ENCODE measurements at regions not wholly inside any gene's neighbourhood (a gene's known extent, or its start where the extent isn't known, plus 50 kb on each side); places are given as distances from the start of the nearest gene placed in this dataset.

DNA sequence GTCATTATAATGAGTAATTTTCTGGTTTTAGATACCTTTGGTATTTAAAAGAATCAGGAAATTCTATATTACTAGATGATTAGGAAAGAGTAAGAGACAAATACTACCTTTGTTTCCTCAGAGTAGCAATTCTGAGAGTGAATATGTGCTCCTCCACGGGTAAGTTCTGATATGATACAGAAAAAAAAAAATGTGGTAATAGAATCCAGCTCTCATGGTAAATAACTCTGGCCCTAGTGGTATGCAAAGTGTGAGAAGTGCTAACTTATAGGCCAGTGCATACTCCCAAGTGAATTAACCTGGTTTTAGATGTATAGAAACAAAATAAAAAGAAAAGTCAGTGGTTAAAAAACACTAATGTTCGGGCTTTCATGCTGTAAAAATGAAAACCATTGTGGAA, 512.6 kb upstream of the SEMA3D start:
- Histone ChIP-seq H3K27me3 (ENCODE audit: insufficient read depth, poor library complexity, severe bottlenecking) (no peaks in the 10 kb centered on the region), H3K4me3 (replicated peaks; ENCODE audit: insufficient read depth, low read length) (no peak overlapping the region), H3K27ac (replicated peaks) (no peak overlapping the region)
- no peak for DNase-seq (ENCODE audit: low read depth in 1 of 2, low spot score in 1 of 2)
- TF ChIP-seq GABPA (IDR thresholded peaks at IDR 0.05; ENCODE audit: low read depth) (no peak), SPI1 (IDR thresholded peaks at IDR 0.05; ENCODE audit: borderline replicate concordance, low read depth) (no peak), POLR2AphosphoS5 (IDR thresholded peaks at IDR 0.05; ENCODE audit: low read depth) (no peak)
- TF ChIP-seq, protein P1, sequence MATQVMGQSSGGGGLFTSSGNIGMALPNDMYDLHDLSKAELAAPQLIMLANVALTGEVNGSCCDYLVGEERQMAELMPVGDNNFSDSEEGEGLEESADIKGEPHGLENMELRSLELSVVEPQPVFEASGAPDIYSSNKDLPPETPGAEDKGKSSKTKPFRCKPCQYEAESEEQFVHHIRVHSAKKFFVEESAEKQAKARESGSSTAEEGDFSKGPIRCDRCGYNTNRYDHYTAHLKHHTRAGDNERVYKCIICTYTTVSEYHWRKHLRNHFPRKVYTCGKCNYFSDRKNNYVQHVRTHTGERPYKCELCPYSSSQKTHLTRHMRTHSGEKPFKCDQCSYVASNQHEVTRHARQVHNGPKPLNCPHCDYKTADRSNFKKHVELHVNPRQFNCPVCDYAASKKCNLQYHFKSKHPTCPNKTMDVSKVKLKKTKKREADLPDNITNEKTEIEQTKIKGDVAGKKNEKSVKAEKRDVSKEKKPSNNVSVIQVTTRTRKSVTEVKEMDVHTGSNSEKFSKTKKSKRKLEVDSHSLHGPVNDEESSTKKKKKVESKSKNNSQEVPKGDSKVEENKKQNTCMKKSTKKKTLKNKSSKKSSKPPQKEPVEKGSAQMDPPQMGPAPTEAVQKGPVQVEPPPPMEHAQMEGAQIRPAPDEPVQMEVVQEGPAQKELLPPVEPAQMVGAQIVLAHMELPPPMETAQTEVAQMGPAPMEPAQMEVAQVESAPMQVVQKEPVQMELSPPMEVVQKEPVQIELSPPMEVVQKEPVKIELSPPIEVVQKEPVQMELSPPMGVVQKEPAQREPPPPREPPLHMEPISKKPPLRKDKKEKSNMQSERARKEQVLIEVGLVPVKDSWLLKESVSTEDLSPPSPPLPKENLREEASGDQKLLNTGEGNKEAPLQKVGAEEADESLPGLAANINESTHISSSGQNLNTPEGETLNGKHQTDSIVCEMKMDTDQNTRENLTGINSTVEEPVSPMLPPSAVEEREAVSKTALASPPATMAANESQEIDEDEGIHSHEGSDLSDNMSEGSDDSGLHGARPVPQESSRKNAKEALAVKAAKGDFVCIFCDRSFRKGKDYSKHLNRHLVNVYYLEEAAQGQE (IDR thresholded peaks at IDR 0.05; ENCODE audit: insufficient replicate concordance, low read depth): no peak
- TF ChIP-seq, protein P2, sequence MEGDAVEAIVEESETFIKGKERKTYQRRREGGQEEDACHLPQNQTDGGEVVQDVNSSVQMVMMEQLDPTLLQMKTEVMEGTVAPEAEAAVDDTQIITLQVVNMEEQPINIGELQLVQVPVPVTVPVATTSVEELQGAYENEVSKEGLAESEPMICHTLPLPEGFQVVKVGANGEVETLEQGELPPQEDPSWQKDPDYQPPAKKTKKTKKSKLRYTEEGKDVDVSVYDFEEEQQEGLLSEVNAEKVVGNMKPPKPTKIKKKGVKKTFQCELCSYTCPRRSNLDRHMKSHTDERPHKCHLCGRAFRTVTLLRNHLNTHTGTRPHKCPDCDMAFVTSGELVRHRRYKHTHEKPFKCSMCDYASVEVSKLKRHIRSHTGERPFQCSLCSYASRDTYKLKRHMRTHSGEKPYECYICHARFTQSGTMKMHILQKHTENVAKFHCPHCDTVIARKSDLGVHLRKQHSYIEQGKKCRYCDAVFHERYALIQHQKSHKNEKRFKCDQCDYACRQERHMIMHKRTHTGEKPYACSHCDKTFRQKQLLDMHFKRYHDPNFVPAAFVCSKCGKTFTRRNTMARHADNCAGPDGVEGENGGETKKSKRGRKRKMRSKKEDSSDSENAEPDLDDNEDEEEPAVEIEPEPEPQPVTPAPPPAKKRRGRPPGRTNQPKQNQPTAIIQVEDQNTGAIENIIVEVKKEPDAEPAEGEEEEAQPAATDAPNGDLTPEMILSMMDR (IDR thresholded peaks at IDR 0.05; ENCODE audit: insufficient read depth, low read length): no peak

DNA sequence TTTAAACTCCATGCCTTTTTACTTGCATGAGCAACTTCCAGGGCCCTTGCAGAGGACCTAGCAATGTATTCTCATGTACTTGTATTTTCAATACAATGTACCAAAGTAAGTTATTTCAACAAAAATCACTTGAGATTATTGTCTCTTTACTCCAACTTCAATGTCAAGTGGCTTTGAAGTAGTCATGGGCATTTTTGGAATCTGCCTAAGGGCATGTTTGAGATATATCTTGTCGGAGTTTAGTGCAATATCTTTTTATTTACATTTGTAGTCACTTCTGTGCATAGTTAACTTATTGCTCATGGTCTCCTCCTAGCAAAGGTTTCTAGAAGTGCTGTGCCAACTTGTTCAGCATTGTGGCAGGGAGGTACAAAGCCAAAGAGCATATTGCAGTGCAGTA, 508.7 kb upstream of the SEMA3D start:
- no peak overlapping the region for H3K27ac ChIP-seq (replicated peaks)
- DNase-seq (ENCODE audit: low read depth in 1 of 2, low spot score in 1 of 2): no peak
- TF ChIP-seq POLR2AphosphoS5 (IDR thresholded peaks at IDR 0.05; ENCODE audit: low read depth) (no peak), GABPA (IDR thresholded peaks at IDR 0.05; ENCODE audit: low read depth) (no peak), SPI1 (IDR thresholded peaks at IDR 0.05; ENCODE audit: borderline replicate concordance, low read depth) (no peak)
- TF ChIP-seq, protein P2 (IDR thresholded peaks at IDR 0.05; ENCODE audit: insufficient read depth, low read length): no peak
- TF ChIP-seq, protein P1 (IDR thresholded peaks at IDR 0.05; ENCODE audit: insufficient replicate concordance, low read depth): no peak
- H3K4me3 ChIP-seq (replicated peaks; ENCODE audit: insufficient read depth, low read length): no peak overlapping the region
- no peaks in the 10 kb centered on the region for H3K27me3 ChIP-seq (ENCODE audit: insufficient read depth, poor library complexity, severe bottlenecking)

DNA sequence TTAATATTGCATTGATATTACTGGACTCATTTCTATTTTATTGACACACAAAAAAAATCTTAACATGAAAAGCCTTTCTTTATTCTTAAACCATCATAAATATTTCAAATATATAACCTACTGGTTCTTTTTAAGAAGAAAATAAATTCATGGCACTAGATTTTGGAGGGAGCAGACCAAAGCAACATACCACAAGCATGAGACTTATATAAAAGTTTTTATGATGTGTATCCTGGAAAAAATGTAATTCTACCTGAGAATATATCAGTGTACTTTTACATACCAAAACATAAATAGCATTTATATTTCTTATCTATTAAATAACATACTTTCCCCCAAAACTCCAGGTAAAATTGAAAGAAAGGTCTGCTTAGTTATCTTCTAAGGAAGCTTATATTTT, 508.2 kb upstream of the SEMA3D start:
- DNase-seq (ENCODE audit: low read depth in 1 of 2, low spot score in 1 of 2): no peak
- H3K27ac ChIP-seq (replicated peaks): no peak overlapping the region
- TF ChIP-seq, protein P1 (IDR thresholded peaks at IDR 0.05; ENCODE audit: insufficient replicate concordance, low read depth): no peak
- TF ChIP-seq SPI1 (IDR thresholded peaks at IDR 0.05; ENCODE audit: borderline replicate concordance, low read depth) (no peak), POLR2AphosphoS5 (IDR thresholded peaks at IDR 0.05; ENCODE audit: low read depth) (no peak), GABPA (IDR thresholded peaks at IDR 0.05; ENCODE audit: low read depth) (no peak)
- TF ChIP-seq, protein P2 (IDR thresholded peaks at IDR 0.05; ENCODE audit: insufficient read depth, low read length): no peak
- H3K4me3 ChIP-seq (replicated peaks; ENCODE audit: insufficient read depth, low read length): no peak overlapping the region
- no peaks in the 10 kb centered on the region for H3K27me3 ChIP-seq (ENCODE audit: insufficient read depth, poor library complexity, severe bottlenecking)

Data from HL-60 (cell line).